Astrocyte of the spinal cord (primary cell): ENCODE measurements at regions not wholly inside any gene's neighbourhood (a gene's known extent, or its start where the extent isn't known, plus 50 kb on each side); places are given as distances from the start of the nearest gene placed in this dataset.

Experiments
- DNase-seq: peaks from one replicate; pipeline ENCODE4 v3.0.0; 2011; ENCODE audit warnings: low read depth, low spot score
- H3K4me3 ChIP-seq: 2 replicates; pipeline ENCODE4 v1.5.1; 2011; ENCODE audit warnings: low read depth, mild to moderate bottlenecking, low read length, moderate library complexity
- in situ Hi-C: cut with HindIII; loops from 2 replicates; pipeline ENCODE4 v1.10.0; 2017; ENCODE audit warnings: low sequenced_read_pairs
- TF ChIP-seq, protein P1 (sequence below): IDR thresholded peaks from 2 replicates; pipeline ENCODE4 v1.5.1; 2012; ENCODE audit warnings: low read depth, mild to moderate bottlenecking, low read length, inconsistent platforms

DNA sequence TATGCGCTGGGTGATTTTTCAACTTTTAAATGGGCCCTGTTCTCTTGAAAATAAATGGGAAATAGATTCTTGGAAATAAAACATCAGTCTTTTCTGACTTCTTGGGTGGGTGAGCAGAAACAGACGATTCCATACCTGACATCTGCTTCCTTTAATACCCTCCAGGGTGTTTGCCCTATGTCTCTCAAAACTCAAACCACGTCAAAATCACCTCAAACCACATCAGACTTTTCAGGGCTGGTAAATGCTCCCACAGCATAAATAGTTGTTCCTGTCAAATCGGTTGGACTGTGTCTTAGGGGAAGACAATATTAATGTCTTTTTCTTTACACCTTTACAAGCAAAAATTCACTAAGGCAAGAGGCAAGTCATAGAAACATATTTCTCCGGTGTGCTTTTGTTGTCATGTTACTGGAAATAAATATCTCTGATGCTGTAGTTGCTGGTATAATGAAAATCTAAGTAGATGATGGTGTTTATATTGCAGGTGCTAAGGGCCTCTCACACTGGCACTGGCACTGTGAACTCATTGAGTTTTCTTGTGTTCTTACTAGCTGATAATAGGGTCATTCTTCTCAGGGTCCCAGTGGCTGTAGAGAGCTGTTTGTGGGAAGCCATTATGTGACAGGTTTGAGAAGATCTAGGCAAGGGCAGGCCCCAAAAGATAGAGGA is 380.4 kb downstream of the RAPGEF2 start:
- in situ Hi-C loops = no loop called here
- no peak for DNase-seq
- no peak overlapping the region for H3K4me3 ChIP-seq
- TF ChIP-seq, protein P1, sequence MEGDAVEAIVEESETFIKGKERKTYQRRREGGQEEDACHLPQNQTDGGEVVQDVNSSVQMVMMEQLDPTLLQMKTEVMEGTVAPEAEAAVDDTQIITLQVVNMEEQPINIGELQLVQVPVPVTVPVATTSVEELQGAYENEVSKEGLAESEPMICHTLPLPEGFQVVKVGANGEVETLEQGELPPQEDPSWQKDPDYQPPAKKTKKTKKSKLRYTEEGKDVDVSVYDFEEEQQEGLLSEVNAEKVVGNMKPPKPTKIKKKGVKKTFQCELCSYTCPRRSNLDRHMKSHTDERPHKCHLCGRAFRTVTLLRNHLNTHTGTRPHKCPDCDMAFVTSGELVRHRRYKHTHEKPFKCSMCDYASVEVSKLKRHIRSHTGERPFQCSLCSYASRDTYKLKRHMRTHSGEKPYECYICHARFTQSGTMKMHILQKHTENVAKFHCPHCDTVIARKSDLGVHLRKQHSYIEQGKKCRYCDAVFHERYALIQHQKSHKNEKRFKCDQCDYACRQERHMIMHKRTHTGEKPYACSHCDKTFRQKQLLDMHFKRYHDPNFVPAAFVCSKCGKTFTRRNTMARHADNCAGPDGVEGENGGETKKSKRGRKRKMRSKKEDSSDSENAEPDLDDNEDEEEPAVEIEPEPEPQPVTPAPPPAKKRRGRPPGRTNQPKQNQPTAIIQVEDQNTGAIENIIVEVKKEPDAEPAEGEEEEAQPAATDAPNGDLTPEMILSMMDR = no peak

DNA sequence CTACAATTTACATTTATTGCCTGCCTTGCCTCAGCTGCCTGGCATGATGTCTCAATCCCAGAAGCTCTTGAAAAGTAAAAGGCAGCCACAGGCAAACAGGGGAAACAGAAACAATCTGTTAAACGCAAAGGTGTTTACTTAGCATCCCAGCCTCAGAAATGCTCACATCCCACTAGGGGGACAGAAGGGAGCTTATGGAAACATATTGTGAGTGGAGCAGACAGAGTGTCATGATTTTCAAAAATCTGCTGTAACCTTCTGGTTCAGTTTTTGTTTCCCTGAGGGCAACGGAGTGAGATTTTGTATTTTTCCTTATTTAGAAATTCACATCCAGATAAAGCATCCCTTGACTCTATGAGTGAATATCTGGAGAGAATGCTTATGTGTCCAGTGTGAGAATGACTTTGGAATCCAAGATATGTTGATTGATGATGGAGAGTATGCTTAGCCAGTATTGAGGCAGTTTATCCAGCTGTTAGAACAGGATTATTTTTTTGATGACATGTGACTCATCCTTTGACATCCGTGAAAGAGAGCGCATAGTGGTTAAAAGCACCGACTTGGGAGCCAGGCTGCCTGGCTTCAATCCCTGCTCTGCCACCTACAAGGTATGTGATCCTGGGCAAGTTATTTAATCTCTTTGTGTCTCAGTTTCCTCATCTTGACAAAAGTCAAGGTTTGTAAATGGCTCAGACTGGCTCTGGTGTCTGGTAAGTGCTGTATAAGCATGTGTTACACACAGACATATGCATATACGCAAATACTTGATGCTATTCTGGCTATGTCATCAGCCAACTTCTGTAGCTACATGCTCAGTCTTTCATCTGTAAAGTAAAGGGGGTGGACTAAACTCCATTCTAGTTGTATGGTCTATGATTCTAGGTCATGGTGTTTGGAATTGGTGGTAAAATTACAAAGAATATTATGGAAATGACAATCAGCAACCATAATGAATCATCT is 381.2 kb downstream of the RAPGEF2 start:
- TF ChIP-seq, protein P1 = no peak
- peak; percentile 38 for DNase-seq
- in situ Hi-C loops = no loop called here
- no peak overlapping the region for H3K4me3 ChIP-seq

DNA sequence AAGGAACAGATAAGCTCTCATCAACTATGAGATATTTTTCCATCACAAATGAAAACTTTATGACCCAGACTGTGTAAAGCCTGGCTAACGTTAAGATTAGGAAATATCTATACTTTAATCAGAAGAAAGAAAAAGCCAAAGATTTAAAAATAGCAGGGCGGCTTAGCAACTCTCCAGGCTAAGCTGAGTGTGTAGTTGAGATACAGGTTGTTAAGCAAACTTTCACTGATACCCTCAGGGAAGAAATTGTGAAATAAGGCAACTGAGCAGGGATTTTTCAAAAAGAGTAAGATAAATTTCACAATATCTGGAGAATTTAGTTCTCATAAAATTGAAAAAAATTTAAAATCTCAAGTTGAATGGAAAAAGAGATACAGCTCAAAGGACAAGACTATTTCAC is 382.0 kb downstream of the RAPGEF2 start:
- in situ Hi-C loops = no loop called here
- TF ChIP-seq, protein P1 = no peak
- H3K4me3 ChIP-seq = no peak overlapping the region
- no peak for DNase-seq

DNA sequence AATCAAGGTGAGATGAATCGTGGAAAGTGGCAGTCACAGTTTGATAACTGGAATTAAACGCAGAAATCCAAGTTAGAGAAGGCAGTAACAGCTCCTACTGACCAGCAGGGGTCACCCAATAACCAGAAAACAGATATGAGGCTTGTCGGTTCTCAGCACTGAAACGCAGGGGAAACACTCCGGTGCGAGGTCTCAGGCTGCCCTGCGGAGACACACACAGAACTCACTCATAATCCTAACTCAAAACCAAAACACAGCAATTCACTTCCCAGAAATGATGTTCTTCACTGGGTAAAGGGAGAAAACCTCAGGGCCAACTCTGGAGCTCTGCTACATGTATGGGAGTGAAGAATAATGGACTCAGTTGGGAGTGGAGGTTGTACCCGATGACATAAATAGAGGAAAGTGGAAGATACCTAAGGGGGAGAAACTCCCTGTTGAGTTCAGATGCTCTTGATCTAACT is 384.4 kb downstream of the RAPGEF2 start:
- DNase-seq = peak; percentile 82
- TF ChIP-seq, protein P1 = peak; percentile 82
- in situ Hi-C loops = no loop called here
- no peak overlapping the region for H3K4me3 ChIP-seq

DNA sequence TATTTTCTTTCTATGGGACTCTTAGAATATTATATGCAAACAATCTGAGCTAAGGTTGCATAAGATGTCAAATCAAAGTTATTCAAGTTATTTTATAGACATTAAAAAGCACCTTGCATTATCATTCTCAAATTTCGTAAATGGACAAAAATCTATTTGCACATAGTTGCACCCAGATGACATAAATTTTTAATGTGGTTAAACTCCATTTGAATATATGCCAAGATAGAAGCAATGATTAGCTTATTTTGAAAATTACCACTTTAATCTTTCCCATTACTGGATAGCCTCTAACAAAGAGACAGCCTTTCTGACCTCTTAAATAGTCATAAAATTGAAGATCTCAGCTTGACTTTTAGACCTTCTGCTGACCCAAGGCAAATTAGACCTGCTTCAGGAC is 386.8 kb downstream of the RAPGEF2 start:
- DNase-seq = no peak
- no peak overlapping the region for H3K4me3 ChIP-seq
- in situ Hi-C loops = no loop called here
- TF ChIP-seq, protein P1 = no peak

DNA sequence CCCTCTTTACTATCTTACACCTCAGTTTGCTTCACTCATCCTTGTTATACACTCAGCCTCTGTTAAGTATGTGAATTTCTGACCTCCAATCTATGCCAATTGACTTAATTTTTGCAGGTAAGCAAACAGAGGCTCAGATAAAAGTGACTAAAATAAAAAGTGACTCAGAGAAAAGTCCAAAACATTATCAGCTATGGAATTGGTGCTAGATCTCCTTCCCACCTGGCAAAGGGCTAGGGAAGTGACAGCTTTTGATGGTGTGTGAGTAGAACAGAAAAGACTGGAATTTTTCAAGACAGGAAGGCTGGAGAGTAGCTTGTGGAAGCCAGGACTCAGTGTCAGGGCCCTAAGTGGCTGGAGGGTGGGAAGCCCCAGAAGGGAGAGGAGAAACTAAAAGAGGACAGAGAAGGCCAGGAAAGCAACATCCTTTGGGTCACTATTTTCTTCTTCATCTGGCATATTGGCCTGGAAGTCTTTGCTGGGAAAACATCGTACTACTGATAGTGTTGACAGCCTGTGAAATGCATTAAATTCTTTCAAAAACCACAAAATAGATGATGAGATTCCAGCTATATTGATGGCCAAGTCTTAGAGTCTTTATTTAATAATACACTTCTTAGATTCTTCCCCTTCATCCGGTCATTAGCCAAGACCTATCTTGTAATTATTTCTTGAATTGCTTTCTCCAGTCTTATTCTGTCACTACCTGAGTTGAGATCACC is 392.8 kb downstream of the RAPGEF2 start:
- in situ Hi-C loops = no loop called here
- no peak overlapping the region for H3K4me3 ChIP-seq
- no peak for DNase-seq
- TF ChIP-seq, protein P1 = no peak
